IMR-90 (cell line): ENCODE measurements at regions not wholly inside any gene's neighbourhood (a gene's known extent, or its start where the extent isn't known, plus 50 kb on each side); places are given as distances from the start of the nearest gene placed in this dataset.

ENCODE experiments used
- ATAC-seq: fragments of 200-7000 bp; cut with Tn5 transposase; 2 replicates; pipeline ENCODE4 v1.9.1; 2020; ENCODE audit warnings: low read depth, mild to moderate bottlenecking, moderate library complexity
- BruUV-seq: library from RNA; stranded (reverse); fragments of 400-500 nt; replicated peaks from 2 replicates; lab custom pipeline; 2021; lab: Mats Ljungman, UMichigan
- CTCF ChIA-PET: fragments of 300-600 bp; formaldehyde crosslinking; extraction: SDS; loops from one replicate; lab custom pipeline; 2021; ENCODE audit warnings: antibody characterized with exemption; lab: Yijun Ruan, JAX
- POLR2A ChIA-PET: fragments of 300-600 bp; sonication (Branson Sonifier 250); formaldehyde crosslinking; loops from one replicate; lab custom pipeline; 2022; ENCODE audit warnings: antibody characterized with exemption; ENCODE audit not compliant: unreplicated experiment; lab: Charles Lee
- DNase-seq: peaks from one replicate; pipeline ENCODE4 v3.0.0; 2013
- H2AFZ ChIP-seq: replicated peaks from 2 replicates; pipeline ENCODE3; 2013; ENCODE audit warnings: low read length, mild to moderate bottlenecking; ENCODE audit not compliant: poor library complexity
- H2AK5ac ChIP-seq: 2 replicates; pipeline ENCODE4 v1.6.1; 2013; ENCODE audit warnings: low read depth, low read length, inconsistent platforms
- H2AK9ac ChIP-seq: replicated peaks from 2 replicates; pipeline ENCODE3; 2013; ENCODE audit warnings: mild to moderate bottlenecking, low read depth, low read length, moderate library complexity; ENCODE audit not compliant: poor library complexity
- H2BK120ac ChIP-seq: 2 replicates; pipeline ENCODE4 v1.6.1; 2013; ENCODE audit warnings: low read depth, low read length, inconsistent platforms
- H2BK15ac ChIP-seq: 3 replicates; pipeline ENCODE4 v1.6.1; 2013; ENCODE audit warnings: low read depth, low read length, inconsistent platforms
- H2BK20ac ChIP-seq: 2 replicates; pipeline ENCODE4 v1.6.1; 2013; ENCODE audit warnings: low read depth, mild to moderate bottlenecking, inconsistent platforms, low read length, moderate library complexity
- H2BK5ac ChIP-seq: 2 replicates; pipeline ENCODE4 v1.6.1; 2013; ENCODE audit warnings: mild to moderate bottlenecking, low read depth, low read length, inconsistent platforms; ENCODE audit not compliant: poor library complexity, severe bottlenecking
- H3K14ac ChIP-seq: replicated peaks from 2 replicates; pipeline ENCODE4 v1.6.1; 2013; ENCODE audit warnings: low read depth, low read length, inconsistent platforms
- H3K18ac ChIP-seq: 2 replicates; pipeline ENCODE4 v1.6.1; 2013; ENCODE audit warnings: low read depth, low read length, control low read depth
- H3K23ac ChIP-seq: 2 replicates; pipeline ENCODE4 v1.6.1; 2013; ENCODE audit warnings: low read depth, low read length, inconsistent platforms
- H3K27ac ChIP-seq: 2 replicates; pipeline ENCODE4 v1.5.1; 2013; ENCODE audit warnings: mild to moderate bottlenecking, control low read depth, low read length; ENCODE audit not compliant: insufficient read depth
- H3K27me3 ChIP-seq: 2 replicates; pipeline ENCODE4 v1.6.1; 2013; ENCODE audit warnings: low read length; ENCODE audit not compliant: control insufficient read depth, insufficient read depth
- H3K36me3 ChIP-seq: 2 replicates; pipeline ENCODE4 v1.6.1; 2013; ENCODE audit warnings: low read length, mixed read lengths; ENCODE audit not compliant: control insufficient read depth, insufficient read depth
- H3K4ac ChIP-seq: 2 replicates; pipeline ENCODE4 v1.6.1; 2013; ENCODE audit warnings: low read depth, low read length, inconsistent platforms
- H3K4me1 ChIP-seq: 2 replicates; pipeline ENCODE4 v1.6.1; 2013; ENCODE audit warnings: low read length, mixed read lengths; ENCODE audit not compliant: control insufficient read depth, insufficient read depth
- H3K4me2 ChIP-seq: 2 replicates; pipeline ENCODE4 v1.6.1; 2013; ENCODE audit warnings: low read depth, mild to moderate bottlenecking, control low read depth, low read length, moderate library complexity
- H3K4me3 ChIP-seq: 2 replicates; pipeline ENCODE4 v1.5.1; 2013; ENCODE audit warnings: low read depth, mild to moderate bottlenecking, control low read depth, low read length, moderate library complexity; ENCODE audit not compliant: insufficient read depth
- H3K56ac ChIP-seq: 2 replicates; pipeline ENCODE4 v1.6.1; 2013; ENCODE audit warnings: low read length, inconsistent platforms; ENCODE audit not compliant: insufficient read depth; ENCODE audit errors: extremely low read depth
- H3K79me1 ChIP-seq, 2 experiments: 2 replicates each; pipeline ENCODE4 v1.6.1; 2013; ENCODE audit warnings: low read length in 2 of 2, inconsistent platforms in 1 of 2, low read depth in 1 of 2
- H3K9ac ChIP-seq: 2 replicates; pipeline ENCODE4 v1.6.1; 2013; ENCODE audit warnings: low read depth, low read length, control low read depth
- H3K9me1 ChIP-seq: 2 replicates; pipeline ENCODE4 v1.6.1; 2013; ENCODE audit warnings: low read length, inconsistent platforms; ENCODE audit not compliant: insufficient read depth
- H3K9me3 ChIP-seq: 2 replicates; pipeline ENCODE4 v1.6.1; 2013; ENCODE audit warnings: low read length; ENCODE audit not compliant: control insufficient read depth, insufficient read depth
- H4K20me1 ChIP-seq: 2 replicates; pipeline ENCODE4 v1.6.1; 2013; ENCODE audit warnings: low read length, inconsistent platforms; ENCODE audit not compliant: insufficient read depth
- H4K5ac ChIP-seq: 2 replicates; pipeline ENCODE4 v1.6.1; 2013; ENCODE audit warnings: mild to moderate bottlenecking, low read depth, low read length, control low read depth
- H4K8ac ChIP-seq, 2 experiments: 2 replicates each; pipeline ENCODE4 v1.6.1; 2013; ENCODE audit warnings: low read depth in 2 of 2, low read length in 2 of 2, control low read depth in 1 of 2, inconsistent platforms in 1 of 2
- H4K91ac ChIP-seq: 2 replicates; pipeline ENCODE4 v1.6.1; 2013; ENCODE audit warnings: low read depth, low read length, inconsistent platforms; ENCODE audit not compliant: insufficient read depth
- CEBPB ChIP-seq: IDR thresholded peaks from 2 replicates; pipeline ENCODE4 v1.6.1; 2012; ENCODE audit warnings: low read depth, low read length, improper control_type of control experiment
- MXI1 ChIP-seq: IDR thresholded peaks from 2 replicates; pipeline ENCODE4 v1.6.1; 2012; ENCODE audit warnings: low read depth, mild to moderate bottlenecking, low read length, moderate library complexity, borderline replicate concordance
- WGBS, 2 experiments: methylation state at CpG; one replicate each; pipeline versions ENCODE4 v1.1.5 to v1.1.7; 2013; ENCODE audit warnings: missing lambda C conversion rate in 2 of 2; ENCODE audit not compliant: insufficient read length in 1 of 2; ENCODE audit errors: extremely low coverage in 2 of 2; 5-methylcytosine and 5-hydroxymethylcytosine counted together
- dilution Hi-C: fragments of 300-500 bp; cut with HindIII; formaldehyde crosslinking; loops from one replicate; pipeline ENCODE4 v1.14.3; 2018; ENCODE audit warnings: low sequenced_read_pairs; ENCODE audit not compliant: unreplicated experiment
- in situ Hi-C: fragments of 300-500 bp; cut with MboI; formaldehyde crosslinking; loops from 3 replicates; pipeline ENCODE4 v1.14.3; 2019; ENCODE audit warnings: low sequenced_read_pairs, inconsistent platforms, mixed read lengths
- intact Hi-C: fragments of 100-400 bp; cut with micrococcal nuclease; formaldehyde crosslinking; loops from 2 replicates; pipeline ENCODE4 v1.10.0; 2022
- TF ChIP-seq, protein P1 (sequence below): fragments of 150-350 bp; IDR thresholded peaks from 2 replicates; pipeline ENCODE4 v1.6.1; 2016; ENCODE audit warnings: low read depth, mild to moderate bottlenecking, low read length, moderate library complexity, borderline replicate concordance

DNA sequence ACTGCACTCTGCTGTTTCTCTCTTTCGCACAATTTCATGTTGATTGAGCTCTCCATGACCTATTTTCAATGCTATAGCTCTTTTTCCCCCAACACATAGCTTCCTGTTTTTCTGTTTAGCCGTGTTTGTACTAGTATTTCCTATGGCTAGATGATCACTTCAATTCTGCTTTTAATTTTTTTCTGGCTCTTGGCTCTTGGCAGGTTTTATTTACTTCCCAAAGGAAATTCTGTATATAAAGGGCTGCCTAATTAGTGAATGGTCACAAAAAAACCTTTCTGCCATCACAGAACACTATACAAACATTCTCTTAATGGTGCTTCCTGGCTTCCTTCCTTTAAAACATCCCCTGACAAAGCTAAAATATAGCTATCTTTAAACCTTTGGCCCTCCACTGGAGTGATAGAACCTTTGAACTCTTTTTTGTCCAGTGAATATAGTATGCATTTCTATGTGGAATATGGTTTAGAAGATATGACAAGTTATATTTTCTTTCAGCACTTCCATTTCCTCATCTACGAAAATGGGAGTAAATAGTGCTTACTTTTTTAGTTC, 88.2 kb downstream of the RASSF9 start:
- no peaks in the 10 kb centered on the region for H3K9me3 ChIP-seq
- CTCF ChIA-PET = interaction anchor here (0.7 kb wide), 1 partner anchor 68 kb away, joined by 3 read pairs; no protein-coding TSS in a partner anchor
- H2BK120ac ChIP-seq = no peak overlapping the region
- no peak overlapping the region for H4K91ac ChIP-seq
- H3K9me1 ChIP-seq = no peaks in the 10 kb centered on the region
- no peak overlapping the region for H3K4ac ChIP-seq
- no peak overlapping the region for H3K4me2 ChIP-seq
- dilution Hi-C loops = no loop called here
- no peak overlapping the region for H3K14ac ChIP-seq
- no peak overlapping the region for H3K18ac ChIP-seq
- BruUV-seq = no TSS peak
- intact Hi-C loops = no loop called here
- no peak overlapping the region for H3K23ac ChIP-seq
- in situ Hi-C loops = no loop called here
- H3K36me3 ChIP-seq = no peaks in the 10 kb centered on the region
- no CpG with 5 or more reads among the region's 3 CpGs for WGBS, 2 experiments
- no peaks in the 10 kb centered on the region for H3K27me3 ChIP-seq
- no peak overlapping the region for H4K5ac ChIP-seq
- POLR2A ChIA-PET = no interaction called here
- TF ChIP-seq CEBPB = no peak
- TF ChIP-seq, protein P1, sequence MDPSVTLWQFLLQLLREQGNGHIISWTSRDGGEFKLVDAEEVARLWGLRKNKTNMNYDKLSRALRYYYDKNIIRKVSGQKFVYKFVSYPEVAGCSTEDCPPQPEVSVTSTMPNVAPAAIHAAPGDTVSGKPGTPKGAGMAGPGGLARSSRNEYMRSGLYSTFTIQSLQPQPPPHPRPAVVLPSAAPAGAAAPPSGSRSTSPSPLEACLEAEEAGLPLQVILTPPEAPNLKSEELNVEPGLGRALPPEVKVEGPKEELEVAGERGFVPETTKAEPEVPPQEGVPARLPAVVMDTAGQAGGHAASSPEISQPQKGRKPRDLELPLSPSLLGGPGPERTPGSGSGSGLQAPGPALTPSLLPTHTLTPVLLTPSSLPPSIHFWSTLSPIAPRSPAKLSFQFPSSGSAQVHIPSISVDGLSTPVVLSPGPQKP = no peak
- TF ChIP-seq MXI1 = no peak
- no peaks in the 10 kb centered on the region for H3K4me1 ChIP-seq
- ATAC-seq (no peak), DNase-seq (no peak)
- no peak overlapping the region for H2BK15ac ChIP-seq
- H2AK5ac ChIP-seq = no peak overlapping the region
- H4K8ac ChIP-seq = no peak overlapping the region
- H2BK5ac ChIP-seq = no peak overlapping the region
- no peak overlapping the region for H2BK20ac ChIP-seq
- H3K4me3 ChIP-seq = no peak overlapping the region
- H4K20me1 ChIP-seq = no peaks in the 10 kb centered on the region
- no peak overlapping the region for H2AFZ ChIP-seq
- H3K9ac ChIP-seq = no peak overlapping the region
- no peaks in the 10 kb centered on the region for H3K79me1 ChIP-seq
- H3K27ac ChIP-seq = no peak overlapping the region
- no peak overlapping the region for H2AK9ac ChIP-seq
- no peak overlapping the region for H3K56ac ChIP-seq
